DOHH2 (cell line): ENCODE measurements at regions not wholly inside any gene's neighbourhood (a gene's known extent, or its start where the extent isn't known, plus 50 kb on each side); places are given as distances from the start of the nearest gene placed in this dataset.

Experiments
- H3F3A ChIP-seq: fragments of 200-600 bp; sonication (generic), shearing (Covaris generic); 2 replicates; pipeline ENCODE4 v1.6.0; 2016; ENCODE audit warnings: antibody characterized with exemption, mild to moderate bottlenecking; ENCODE audit not compliant: control insufficient read depth, insufficient read depth
- H3K27ac ChIP-seq: fragments of 200-600 bp; sonication (generic); 2 replicates; pipeline ENCODE4 v1.5.1; 2014; ENCODE audit warnings: low read depth, mild to moderate bottlenecking, low read length, moderate library complexity
- H3K27me3 ChIP-seq: fragments of 200-600 bp; sonication (generic); 2 replicates; pipeline ENCODE4 v1.6.1; 2014; ENCODE audit warnings: mild to moderate bottlenecking, low read length, mixed read lengths; ENCODE audit not compliant: control insufficient read depth
- H3K36me3 ChIP-seq: fragments of 200-600 bp; sonication (generic); 2 replicates; pipeline ENCODE4 v1.6.1; 2014; ENCODE audit warnings: mild to moderate bottlenecking, low read length, moderate library complexity, mixed read lengths; ENCODE audit not compliant: control insufficient read depth
- H3K4me1 ChIP-seq: fragments of 200-600 bp; sonication (generic); 2 replicates; pipeline ENCODE4 v1.6.1; 2014; ENCODE audit warnings: mild to moderate bottlenecking, low read length, mixed read lengths; ENCODE audit not compliant: control insufficient read depth
- H3K4me2 ChIP-seq: fragments of 200-600 bp; sonication (generic); 2 replicates; pipeline ENCODE4 v1.6.0; 2014; ENCODE audit warnings: mild to moderate bottlenecking, low read length, moderate library complexity
- H3K4me3 ChIP-seq: fragments of 200-600 bp; sonication (generic); 2 replicates; pipeline ENCODE4 v1.5.1; 2014; ENCODE audit warnings: mild to moderate bottlenecking, low read length, mixed read lengths
- H3K79me2 ChIP-seq: fragments of 200-600 bp; sonication (generic); 2 replicates; pipeline ENCODE4 v1.6.1; 2014; ENCODE audit warnings: mild to moderate bottlenecking, low read length, mixed read lengths; ENCODE audit not compliant: control insufficient read depth
- H3K9me2 ChIP-seq: fragments of 200-600 bp; sonication (generic); replicated peaks from 2 replicates; pipeline ENCODE4 v1.6.1; 2014; ENCODE audit warnings: mild to moderate bottlenecking, low read length, mixed read lengths; ENCODE audit not compliant: control insufficient read depth
- H3K9me3 ChIP-seq: fragments of 200-600 bp; sonication (generic); 2 replicates; pipeline ENCODE4 v1.6.1; 2014; ENCODE audit warnings: antibody characterized with exemption, low read length, mixed read lengths; ENCODE audit not compliant: control insufficient read depth, insufficient read depth
- H4K20me1 ChIP-seq: fragments of 200-600 bp; sonication (generic); 2 replicates; pipeline ENCODE4 v1.6.0; 2014; ENCODE audit warnings: low read depth, mild to moderate bottlenecking, antibody characterized with exemption, low read length, moderate library complexity; ENCODE audit not compliant: control insufficient read depth, insufficient read depth
- EZH2phosphoT487 ChIP-seq: fragments of 200-600 bp; sonication (generic); IDR thresholded peaks from 2 replicates; pipeline ENCODE4 v1.6.1; 2017; ENCODE audit warnings: borderline replicate concordance, mild to moderate bottlenecking, antibody characterized with exemption, low read length, moderate library complexity, mixed read lengths
- TF ChIP-seq, protein P1 (sequence below): fragments of 200-600 bp; sonication (generic); IDR thresholded peaks from one replicate; pipeline ENCODE4 v1.5.1; 2014; ENCODE audit warnings: antibody characterized with exemption, mild to moderate bottlenecking, low read depth, low read length; ENCODE audit not compliant: poor library complexity, severe bottlenecking

DNA sequence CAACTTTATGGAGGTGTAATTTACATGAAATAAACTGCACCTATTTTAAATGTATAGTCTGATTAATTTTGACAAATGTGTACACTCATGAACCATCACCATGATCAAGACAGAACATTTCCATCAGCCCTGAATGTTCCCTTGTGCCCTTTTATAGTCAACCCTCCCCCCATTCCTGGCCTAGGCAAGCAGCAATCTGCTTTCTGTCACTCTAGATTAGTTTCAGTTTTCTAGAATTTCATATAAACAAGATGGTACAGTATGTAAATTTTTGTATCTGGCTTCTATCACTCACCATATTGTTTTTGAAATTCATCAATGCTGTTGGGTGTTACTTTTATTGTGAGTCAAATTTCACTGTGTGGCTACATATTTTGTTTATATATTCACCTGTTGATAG lies 234.2 kb upstream of the RPS6KA3 start:
- no peak for TF ChIP-seq EZH2phosphoT487
- TF ChIP-seq, protein P1, sequence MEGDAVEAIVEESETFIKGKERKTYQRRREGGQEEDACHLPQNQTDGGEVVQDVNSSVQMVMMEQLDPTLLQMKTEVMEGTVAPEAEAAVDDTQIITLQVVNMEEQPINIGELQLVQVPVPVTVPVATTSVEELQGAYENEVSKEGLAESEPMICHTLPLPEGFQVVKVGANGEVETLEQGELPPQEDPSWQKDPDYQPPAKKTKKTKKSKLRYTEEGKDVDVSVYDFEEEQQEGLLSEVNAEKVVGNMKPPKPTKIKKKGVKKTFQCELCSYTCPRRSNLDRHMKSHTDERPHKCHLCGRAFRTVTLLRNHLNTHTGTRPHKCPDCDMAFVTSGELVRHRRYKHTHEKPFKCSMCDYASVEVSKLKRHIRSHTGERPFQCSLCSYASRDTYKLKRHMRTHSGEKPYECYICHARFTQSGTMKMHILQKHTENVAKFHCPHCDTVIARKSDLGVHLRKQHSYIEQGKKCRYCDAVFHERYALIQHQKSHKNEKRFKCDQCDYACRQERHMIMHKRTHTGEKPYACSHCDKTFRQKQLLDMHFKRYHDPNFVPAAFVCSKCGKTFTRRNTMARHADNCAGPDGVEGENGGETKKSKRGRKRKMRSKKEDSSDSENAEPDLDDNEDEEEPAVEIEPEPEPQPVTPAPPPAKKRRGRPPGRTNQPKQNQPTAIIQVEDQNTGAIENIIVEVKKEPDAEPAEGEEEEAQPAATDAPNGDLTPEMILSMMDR, result no peak
- Histone ChIP-seq H3K79me2 (no peaks in the 10 kb centered on the region), H3F3A (no peaks in the 10 kb centered on the region), H3K27me3 (no peaks in the 10 kb centered on the region), H4K20me1 (no peaks in the 10 kb centered on the region), H3K4me2 (no peak overlapping the region), H3K9me2 (no peaks in the 10 kb centered on the region), H3K36me3 (no peaks in the 10 kb centered on the region), H3K4me1 (no peaks in the 10 kb centered on the region), H3K4me3 (no peak overlapping the region), H3K27ac (no peak overlapping the region), H3K9me3 (no peaks in the 10 kb centered on the region)

DNA sequence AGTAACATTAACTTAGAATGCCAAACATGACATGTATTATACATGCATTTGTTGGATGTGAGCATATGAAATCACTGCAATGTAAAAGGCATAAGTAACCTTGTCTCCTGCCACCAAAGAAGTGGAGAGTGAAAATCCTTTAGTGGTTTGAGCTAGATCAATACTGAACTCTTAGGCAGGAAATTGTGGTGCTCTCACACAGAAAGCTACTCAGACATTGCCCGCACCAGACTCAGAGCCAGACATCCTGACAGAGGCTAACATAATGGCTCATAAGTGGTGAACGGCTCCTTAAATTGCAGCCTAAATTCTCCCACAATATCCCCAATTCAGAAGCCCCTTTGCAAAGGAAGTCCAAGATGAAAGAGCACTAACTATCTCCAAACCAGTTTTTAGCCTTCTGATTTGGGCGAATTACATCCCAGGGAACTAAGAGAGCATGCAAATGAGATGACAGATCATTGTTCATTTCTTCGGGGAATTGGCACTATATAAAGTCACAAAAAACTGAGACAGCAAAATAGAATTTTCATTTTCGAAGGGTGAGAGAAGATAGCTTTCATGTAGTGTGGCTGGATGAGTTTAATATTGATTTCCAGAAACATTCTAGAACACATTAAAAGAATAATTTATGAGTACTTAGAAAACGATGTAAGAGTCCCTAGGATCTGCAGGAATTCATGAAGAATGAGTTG lies 233.6 kb upstream of the RPS6KA3 start:
- no peak overlapping the region for H3K27ac ChIP-seq
- TF ChIP-seq EZH2phosphoT487, result no peak
- TF ChIP-seq, protein P1, result no peak

GRCh38 chrX:20499763-20500162 lies 233.1 kb upstream of the RPS6KA3 start:
- no peak overlapping the region for H3K27ac ChIP-seq

More for the DNA sequence above, 233.6 kb upstream of the RPS6KA3 start:
- H3K9me3 ChIP-seq, result no peaks in the 10 kb centered on the region
- H3K4me2 ChIP-seq, result no peak overlapping the region
- H3F3A ChIP-seq, result no peaks in the 10 kb centered on the region
- no peaks in the 10 kb centered on the region for H3K36me3 ChIP-seq
- no peak overlapping the region for H3K4me3 ChIP-seq
- H3K4me1 ChIP-seq, result no peaks in the 10 kb centered on the region
- no peaks in the 10 kb centered on the region for H3K9me2 ChIP-seq
- H3K79me2 ChIP-seq, result no peaks in the 10 kb centered on the region
- H4K20me1 ChIP-seq, result no peaks in the 10 kb centered on the region
- no peaks in the 10 kb centered on the region for H3K27me3 ChIP-seq

More at GRCh38 chrX:20499763-20500162, 233.1 kb upstream of the RPS6KA3 start:
- Histone ChIP-seq H3K4me3 (no peak overlapping the region), H3K4me1 (no peaks in the 10 kb centered on the region), H3K4me2 (no peak overlapping the region), H3K9me2 (no peaks in the 10 kb centered on the region), H3K79me2 (no peaks in the 10 kb centered on the region), H3K9me3 (no peaks in the 10 kb centered on the region), H3K36me3 (no peaks in the 10 kb centered on the region), H4K20me1 (no peaks in the 10 kb centered on the region), H3F3A (no peaks in the 10 kb centered on the region), H3K27me3 (no peaks in the 10 kb centered on the region)
- TF ChIP-seq EZH2phosphoT487, result no peak
- TF ChIP-seq, protein P1, result no peak
